AG20443 (cell line): ENCODE measurements at regions not wholly inside any gene's neighbourhood (a gene's known extent, or its start where the extent isn't known, plus 50 kb on each side); places are given as distances from the start of the nearest gene placed in this dataset.

ENCODE experiments used
- DNase-seq: peaks from one replicate; pipeline ENCODE4 v3.0.0; 2012; ENCODE audit warnings: low spot score, mixed read lengths

DNA sequence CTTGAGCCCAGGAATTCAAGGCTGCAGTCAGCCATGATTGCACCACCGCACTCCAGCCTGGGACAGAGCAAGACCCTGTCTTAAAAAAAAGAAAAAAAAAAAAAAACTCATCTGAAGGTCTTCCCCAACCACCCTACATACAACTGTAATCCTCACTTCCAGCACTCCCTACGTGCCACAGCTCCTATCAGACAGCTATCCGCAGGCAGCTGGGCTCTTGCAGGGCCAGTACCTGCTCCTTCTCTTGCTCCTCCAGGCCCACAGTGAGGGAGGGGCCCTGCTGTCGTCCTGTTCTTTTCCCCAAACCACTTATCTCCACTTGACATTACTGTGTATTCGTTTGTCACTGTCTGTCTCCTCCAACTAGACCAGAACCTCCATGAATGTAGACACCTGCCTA is 156.1 kb upstream of the NECTIN1 start:
- DNase-seq, result no peak

- DNase-seq, result no peak
Measured at GRCh38 chr11:119882316-119882715, 153.3 kb upstream of the NECTIN1 start.

- DNase-seq, result no peak
Measured at GRCh38 chr11:119880873-119881272, 151.9 kb upstream of the NECTIN1 start.

DNA sequence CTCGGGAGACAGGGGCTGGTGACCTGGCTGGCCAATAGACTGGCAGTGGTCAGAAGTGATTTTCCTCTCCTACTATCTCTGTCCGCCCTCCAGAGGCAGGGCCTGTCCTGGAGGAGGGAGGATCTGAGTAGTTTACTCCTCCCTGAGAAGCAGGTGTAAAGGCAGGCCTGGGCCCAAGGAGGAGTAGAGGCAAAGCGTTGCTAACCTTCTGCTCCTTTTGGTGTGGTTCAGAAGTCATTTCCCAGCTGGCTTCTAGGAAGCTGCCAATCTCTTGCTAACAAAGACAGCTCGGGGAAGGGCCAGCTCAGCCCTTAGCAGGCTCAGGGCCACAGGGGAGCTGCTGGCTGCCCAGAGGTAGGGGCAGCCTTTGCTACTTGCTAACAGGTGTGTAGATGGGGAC is 151.1 kb upstream of the NECTIN1 start:
- no peak for DNase-seq

- no peak for DNase-seq
Measured at GRCh38 chr11:119878990-119879389, 150.0 kb upstream of the NECTIN1 start.

- DNase-seq, result no peak
Measured at GRCh38 chr11:119876841-119877240, 147.8 kb upstream of the NECTIN1 start.

DNA sequence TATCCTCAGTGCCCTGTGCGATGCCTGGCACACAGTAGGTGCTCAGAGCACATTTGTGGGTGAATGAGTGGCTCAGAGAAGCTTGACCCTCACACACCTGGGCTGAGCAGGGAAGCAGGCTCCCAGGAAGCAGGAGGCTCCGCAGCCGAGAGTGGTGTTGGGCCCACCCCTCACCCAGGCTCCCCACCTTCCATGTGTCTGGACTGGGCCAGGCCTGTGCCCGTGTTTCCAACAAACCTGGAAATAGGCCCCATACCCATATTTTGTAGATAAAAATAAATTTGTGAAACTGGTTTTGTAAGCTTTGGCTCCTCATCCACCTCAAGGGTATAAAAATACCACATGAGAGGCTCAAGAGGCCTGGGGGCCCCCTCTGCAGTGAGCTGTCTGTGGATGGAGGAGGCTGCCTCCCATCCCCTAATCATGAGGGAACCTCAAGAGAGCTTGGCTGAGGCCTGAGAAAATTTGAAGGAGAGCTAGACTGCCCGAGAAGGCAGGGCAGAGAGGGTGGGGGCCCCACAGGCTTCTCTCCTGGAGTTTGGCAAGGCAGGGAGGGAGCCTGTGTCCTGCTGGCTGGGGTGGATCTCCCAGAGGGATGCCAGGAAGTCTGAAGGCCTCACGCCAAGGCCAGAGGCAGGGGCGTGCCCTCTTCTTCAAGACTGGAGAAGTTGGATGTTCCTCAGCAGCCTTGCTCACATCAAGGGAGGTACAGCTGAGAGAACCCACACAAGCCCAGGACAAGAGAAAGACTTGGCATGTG is 147.0 kb upstream of the NECTIN1 start:
- DNase-seq, result no peak

GRCh38 chr11:119874660-119875238 is 145.7 kb upstream of the NECTIN1 start:
- no peak for DNase-seq

GRCh38 chr11:119873761-119874421 is 144.9 kb upstream of the NECTIN1 start:
- no peak for DNase-seq

DNA sequence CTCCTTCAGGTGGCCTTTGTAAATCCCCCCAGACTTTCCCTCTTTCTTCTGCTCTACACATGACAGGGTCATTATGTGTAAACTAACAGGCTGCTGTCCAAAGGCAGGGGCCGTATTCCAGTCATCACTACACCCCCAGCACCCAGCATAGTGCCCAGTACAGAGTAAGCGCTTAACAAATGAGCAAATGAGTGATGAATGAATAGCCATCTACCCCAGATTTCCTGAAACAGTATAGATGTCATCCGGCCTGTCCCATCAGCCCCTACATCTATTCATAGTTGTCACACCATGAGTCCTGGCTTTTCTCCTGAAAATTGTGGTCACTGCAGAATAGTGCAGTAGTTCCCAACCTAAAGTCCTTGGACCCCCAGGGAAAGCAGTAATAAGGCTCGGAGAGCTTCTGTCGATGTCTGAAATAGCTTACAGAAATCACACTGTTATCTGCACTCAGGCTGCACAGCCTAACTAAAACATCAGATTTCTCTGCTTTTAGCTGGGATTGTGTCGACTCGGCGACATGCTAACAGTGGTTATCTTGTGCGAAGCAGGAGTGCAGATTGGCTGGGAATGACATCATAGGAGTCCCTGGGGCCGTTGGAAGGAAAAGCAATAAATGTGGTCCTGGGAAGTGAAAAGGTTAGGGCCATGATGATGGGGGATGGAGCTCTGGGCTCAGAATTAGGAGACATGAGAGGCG is 143.8 kb upstream of the NECTIN1 start:
- DNase-seq, result no peak

GRCh38 chr11:119865661-119866156 is 136.7 kb upstream of the NECTIN1 start:
- no peak for DNase-seq

DNA sequence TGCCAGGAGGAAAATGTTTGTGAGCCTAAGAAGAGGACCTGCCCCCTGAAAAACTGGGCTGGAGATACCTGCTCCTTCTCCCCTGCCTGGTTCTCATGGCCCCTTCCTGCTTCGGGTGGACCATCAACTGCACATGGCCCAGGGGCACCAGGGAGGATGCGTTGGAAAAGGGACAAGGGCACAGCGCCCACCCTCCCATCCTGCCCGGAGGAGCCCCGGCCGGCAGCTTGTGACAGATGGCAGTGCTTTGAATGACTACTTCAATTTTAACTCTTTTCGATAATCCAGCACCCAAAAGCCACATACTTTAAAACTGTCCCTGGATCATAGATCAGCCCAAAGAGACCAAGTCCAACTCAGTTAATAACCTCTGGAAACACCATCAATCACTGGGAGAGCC is 135.8 kb upstream of the NECTIN1 start:
- DNase-seq, result no peak

DNA sequence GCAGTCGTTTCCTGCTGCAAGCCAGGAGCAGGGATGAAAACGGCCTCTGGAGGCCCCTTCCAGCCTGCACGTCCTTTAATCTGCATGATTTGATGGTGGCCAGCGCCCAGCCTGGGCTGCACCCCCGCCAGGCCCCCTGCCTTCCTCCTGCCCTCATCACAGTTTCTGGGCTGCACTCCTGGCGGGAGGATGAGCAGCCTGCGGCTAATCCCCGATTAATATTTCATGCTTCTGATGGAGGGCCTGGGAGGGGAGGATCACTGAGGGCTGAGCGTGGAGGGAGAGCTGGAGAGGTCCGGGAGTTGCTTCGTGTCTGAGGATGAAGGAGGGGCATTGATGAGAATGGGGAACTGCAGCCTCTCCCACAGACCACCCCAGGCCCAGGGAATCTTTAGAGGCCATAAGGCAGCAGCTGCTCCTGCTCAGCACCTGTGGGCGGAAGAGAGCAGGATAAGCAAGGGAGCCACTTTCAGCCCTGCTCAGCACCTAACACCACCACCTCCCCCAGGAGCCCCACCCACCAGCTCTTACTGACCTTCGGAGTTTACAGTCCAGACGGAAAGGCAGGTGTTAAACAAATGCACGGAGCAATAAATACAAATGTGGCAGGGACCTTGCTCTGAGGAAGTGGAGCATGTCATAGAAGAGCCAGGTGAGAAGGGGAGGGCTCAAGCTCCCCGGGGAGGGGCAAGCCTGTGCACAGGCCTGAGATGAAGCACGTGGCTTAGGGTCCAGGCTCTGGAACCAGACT is 135.0 kb upstream of the NECTIN1 start:
- DNase-seq, result no peak

- no peak for DNase-seq
Measured at GRCh38 chr11:119863236-119863635, 134.2 kb upstream of the NECTIN1 start.

GRCh38 chr11:119861160-119861559 is 132.2 kb upstream of the NECTIN1 start:
- no peak for DNase-seq

GRCh38 chr11:119860561-119861094 is 131.6 kb upstream of the NECTIN1 start:
- DNase-seq, result no peak

- DNase-seq, result no peak
Measured at GRCh38 chr11:119859684-119860083, 130.7 kb upstream of the NECTIN1 start.

DNA sequence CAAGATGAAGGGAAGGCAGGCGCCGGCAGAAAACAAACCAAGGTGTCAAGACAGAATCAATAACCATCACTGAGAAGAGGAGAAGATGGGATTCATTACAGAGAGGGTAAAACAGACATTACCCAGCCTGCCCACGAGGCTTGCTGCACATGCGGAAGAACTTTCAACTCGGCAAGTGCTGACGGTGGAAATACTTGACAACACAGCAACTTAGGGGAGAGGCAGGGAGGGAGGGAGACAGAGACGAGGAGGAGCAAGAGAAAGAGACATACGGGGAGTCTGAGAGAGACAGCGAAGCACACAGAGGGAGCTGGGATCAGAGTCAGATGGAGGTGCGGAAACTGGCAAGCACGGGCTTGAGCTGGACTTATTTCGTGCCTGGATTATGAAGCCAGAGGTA is 129.3 kb upstream of the NECTIN1 start:
- DNase-seq, result no peak

- no peak for DNase-seq
Measured at GRCh38 chr11:119856681-119857485, 127.9 kb upstream of the NECTIN1 start.

DNA sequence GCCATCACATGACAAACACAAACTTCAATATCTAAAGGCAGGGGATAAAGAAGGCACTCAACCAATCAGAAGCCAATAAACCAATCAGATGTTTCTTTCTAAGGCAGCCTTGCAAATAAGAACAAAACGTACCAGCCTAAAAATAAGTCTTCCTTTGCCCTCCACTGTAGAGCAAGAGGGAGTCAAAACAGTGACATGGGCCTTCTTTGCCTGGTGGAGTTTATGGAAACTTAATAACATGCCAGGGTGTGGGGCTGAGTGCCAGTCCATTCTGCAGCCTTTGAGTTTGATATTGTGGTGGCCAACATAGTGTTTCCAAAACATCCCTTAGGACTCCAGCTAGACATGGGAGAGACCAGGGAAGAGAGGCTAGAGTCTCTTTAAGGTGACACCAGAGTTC is 126.1 kb upstream of the NECTIN1 start:
- no peak for DNase-seq

DNA sequence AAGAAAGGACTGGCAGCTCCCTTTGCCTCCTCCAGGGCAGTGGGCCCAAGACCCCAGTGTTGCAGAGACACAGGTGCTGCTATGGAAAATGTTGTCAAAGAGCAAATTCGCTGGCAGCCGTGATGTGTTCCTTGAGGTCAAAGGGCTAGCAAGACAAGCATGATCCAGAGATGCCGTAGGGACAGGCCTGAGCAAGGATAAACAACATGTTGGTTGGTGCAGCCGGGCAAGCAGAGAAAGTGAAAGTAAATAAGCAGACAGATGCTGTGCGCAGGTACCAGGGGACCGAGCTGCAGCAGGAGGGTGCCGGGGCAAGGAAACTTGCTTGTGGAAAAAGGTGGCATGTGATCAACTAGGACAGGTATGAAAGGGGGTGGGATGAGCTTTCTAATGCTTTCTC is 125.5 kb upstream of the NECTIN1 start:
- no peak for DNase-seq
